OCI-LY7 (cell line): ENCODE measurements at regions not wholly inside any gene's neighbourhood (a gene's known extent, or its start where the extent isn't known, plus 50 kb on each side); places are given as distances from the start of the nearest gene placed in this dataset.
A peak's percentile ranks its signal among the peaks of the same experiment; 100 is the strongest.

Source experiments
- BruUV-seq: library from RNA; stranded (reverse); fragments of 400-500 nt; replicated peaks from 2 replicates; lab custom pipeline; 2021; lab: Mats Ljungman, UMichigan
- CTCF ChIA-PET: fragments of 300-600 bp; sonication (Branson Sonifier 250); formaldehyde crosslinking; loops from one replicate; lab custom pipeline; 2022; ENCODE audit warnings: antibody characterized with exemption; ENCODE audit not compliant: unreplicated experiment; lab: Charles Lee
- POLR2A ChIA-PET: fragments of 300-600 bp; sonication (Branson Sonifier 250); formaldehyde crosslinking; loops from one replicate; lab custom pipeline; 2022; ENCODE audit warnings: antibody characterized with exemption; lab: Charles Lee
- DNase-seq: peaks from one replicate; pipeline ENCODE4 v3.0.0-alpha.2; 2015; ENCODE audit warnings: low spot score
- H2AFZ ChIP-seq: fragments of 200-600 bp; sonication (generic), shearing (Covaris generic); 2 replicates; pipeline ENCODE4 v1.6.1; 2014; ENCODE audit warnings: mild to moderate bottlenecking, antibody characterized with exemption, low read length, moderate library complexity
- H3K27ac ChIP-seq: fragments of 200-600 bp; sonication (generic); 2 replicates; pipeline ENCODE4 v1.5.1; 2014; ENCODE audit warnings: mixed run types, low read depth, mild to moderate bottlenecking, moderate library complexity, low read length, inconsistent platforms; ENCODE audit not compliant: poor library complexity, severe bottlenecking
- H3K36me3 ChIP-seq: fragments of 200-600 bp; sonication (generic); 2 replicates; pipeline ENCODE4 v1.6.1; 2014; ENCODE audit warnings: mild to moderate bottlenecking, antibody characterized with exemption, low read length, moderate library complexity, mixed read lengths; ENCODE audit not compliant: insufficient read depth
- H3K4me1 ChIP-seq: fragments of 200-600 bp; sonication (generic); 2 replicates; pipeline ENCODE4 v1.5.1; 2014; ENCODE audit warnings: mild to moderate bottlenecking, low read length; ENCODE audit not compliant: insufficient read depth, poor library complexity, severe bottlenecking
- H3K4me2 ChIP-seq: fragments of 200-600 bp; sonication (generic); 2 replicates; pipeline ENCODE4 v1.6.1; 2014; ENCODE audit warnings: mild to moderate bottlenecking, low read length
- H3K4me3 ChIP-seq: fragments of 200-600 bp; sonication (generic); 2 replicates; pipeline ENCODE4 v1.5.1; 2014; ENCODE audit warnings: mild to moderate bottlenecking, low read depth, low read length; ENCODE audit not compliant: poor library complexity, severe bottlenecking
- H3K79me2 ChIP-seq: fragments of 200-600 bp; sonication (generic); 2 replicates; pipeline ENCODE4 v1.6.1; 2016; ENCODE audit warnings: low read depth, mild to moderate bottlenecking, low read length, moderate library complexity, mixed read lengths; ENCODE audit not compliant: insufficient read depth
- H3K9me2 ChIP-seq: fragments of 200-600 bp; sonication (generic); 2 replicates; pipeline ENCODE4 v1.6.1; 2016; ENCODE audit warnings: mild to moderate bottlenecking, low read length, mixed read lengths; ENCODE audit not compliant: insufficient read depth
- H3K9me3 ChIP-seq: fragments of 200-600 bp; sonication (generic); 2 replicates; pipeline ENCODE4 v1.6.1; 2014; ENCODE audit warnings: mild to moderate bottlenecking, mixed run types, low read length, mixed read lengths
- H4K20me1 ChIP-seq: fragments of 200-600 bp; sonication (generic); 2 replicates; pipeline ENCODE4 v1.6.1; 2014; ENCODE audit warnings: mild to moderate bottlenecking, antibody characterized with exemption, low read length, moderate library complexity, mixed read lengths; ENCODE audit not compliant: insufficient read depth
- EZH2phosphoT487 ChIP-seq: fragments of 200-600 bp; sonication (generic); IDR thresholded peaks from 2 replicates; pipeline ENCODE4 v1.6.1; 2018; ENCODE audit warnings: low read depth, borderline replicate concordance, mild to moderate bottlenecking, mixed run types, antibody characterized with exemption, low read length, moderate library complexity, mixed read lengths
- intact Hi-C: fragments of 100-400 bp; cut with micrococcal nuclease; formaldehyde crosslinking; loops from one replicate; pipeline ENCODE4 v1.10.0; 2022; ENCODE audit not compliant: unreplicated experiment
- TF ChIP-seq, protein P1 (sequence below): fragments of 200-600 bp; sonication (generic); conservative IDR thresholded peaks from 2 replicates; pipeline ENCODE4 v1.5.1; 2014; ENCODE audit warnings: mild to moderate bottlenecking, antibody characterized with exemption, low read length, moderate library complexity, mixed read lengths

GRCh38 chr14:22112004-22112403, 438.4 kb upstream of the OR4E1 start:
- Histone ChIP-seq H3K9me3 (no peaks in the 10 kb centered on the region), H3K4me3 (no peak overlapping the region), H3K4me1 (no peaks in the 10 kb centered on the region), H3K4me2 (no peak overlapping the region), H4K20me1 (no peaks in the 10 kb centered on the region), H3K79me2 (no peaks in the 10 kb centered on the region), H3K27ac (no peak overlapping the region), H2AFZ (no peak overlapping the region), H3K36me3 (no peaks in the 10 kb centered on the region), H3K9me2 (no peaks in the 10 kb centered on the region)
- intact Hi-C loops: no loop called here
- TF ChIP-seq EZH2phosphoT487: no peak
- TF ChIP-seq, protein P1, sequence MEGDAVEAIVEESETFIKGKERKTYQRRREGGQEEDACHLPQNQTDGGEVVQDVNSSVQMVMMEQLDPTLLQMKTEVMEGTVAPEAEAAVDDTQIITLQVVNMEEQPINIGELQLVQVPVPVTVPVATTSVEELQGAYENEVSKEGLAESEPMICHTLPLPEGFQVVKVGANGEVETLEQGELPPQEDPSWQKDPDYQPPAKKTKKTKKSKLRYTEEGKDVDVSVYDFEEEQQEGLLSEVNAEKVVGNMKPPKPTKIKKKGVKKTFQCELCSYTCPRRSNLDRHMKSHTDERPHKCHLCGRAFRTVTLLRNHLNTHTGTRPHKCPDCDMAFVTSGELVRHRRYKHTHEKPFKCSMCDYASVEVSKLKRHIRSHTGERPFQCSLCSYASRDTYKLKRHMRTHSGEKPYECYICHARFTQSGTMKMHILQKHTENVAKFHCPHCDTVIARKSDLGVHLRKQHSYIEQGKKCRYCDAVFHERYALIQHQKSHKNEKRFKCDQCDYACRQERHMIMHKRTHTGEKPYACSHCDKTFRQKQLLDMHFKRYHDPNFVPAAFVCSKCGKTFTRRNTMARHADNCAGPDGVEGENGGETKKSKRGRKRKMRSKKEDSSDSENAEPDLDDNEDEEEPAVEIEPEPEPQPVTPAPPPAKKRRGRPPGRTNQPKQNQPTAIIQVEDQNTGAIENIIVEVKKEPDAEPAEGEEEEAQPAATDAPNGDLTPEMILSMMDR: peak; percentile 85
- DNase-seq: peak; percentile 29
- ChIA-PET CTCF (no interaction called here), POLR2A (no interaction called here)
- no TSS peak for BruUV-seq

DNA sequence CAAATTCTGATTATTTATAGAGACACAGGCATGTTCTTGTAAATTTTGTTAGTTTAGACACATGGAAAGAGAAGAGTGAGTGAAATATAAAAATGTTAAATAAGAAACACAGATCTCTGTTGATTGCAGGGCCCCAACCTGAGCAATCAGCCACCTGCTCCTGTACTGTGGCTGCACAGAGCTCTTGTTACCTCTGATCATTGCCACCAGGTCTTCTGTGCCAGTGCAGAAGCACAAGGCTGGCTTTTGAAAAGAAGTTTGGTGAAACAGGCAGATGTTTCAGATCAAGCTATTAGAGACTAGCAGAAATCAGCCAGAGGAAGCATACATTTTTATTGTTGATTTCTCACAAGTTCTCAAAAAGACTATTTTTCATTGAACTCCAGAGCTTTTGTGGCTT, 434.1 kb upstream of the OR4E1 start:
- POLR2A ChIA-PET: no interaction called here
- Histone ChIP-seq H3K9me3 (no peaks in the 10 kb centered on the region), H3K36me3 (no peaks in the 10 kb centered on the region), H3K9me2 (no peaks in the 10 kb centered on the region), H3K79me2 (no peaks in the 10 kb centered on the region), H3K4me1 (no peaks in the 10 kb centered on the region), H4K20me1 (no peaks in the 10 kb centered on the region), H3K27ac (no peak overlapping the region), H2AFZ (no peak overlapping the region), H3K4me3 (no peak overlapping the region), H3K4me2 (no peak overlapping the region)
- CTCF ChIA-PET: interaction anchor here (1.0 kb wide), 1 partner anchor 189 kb away, joined by 3 read pairs; no protein-coding TSS in a partner anchor
- intact Hi-C loops: no loop called here
- no TSS peak for BruUV-seq
- TF ChIP-seq, protein P1: no peak
- no peak for TF ChIP-seq EZH2phosphoT487
- no peak for DNase-seq

DNA sequence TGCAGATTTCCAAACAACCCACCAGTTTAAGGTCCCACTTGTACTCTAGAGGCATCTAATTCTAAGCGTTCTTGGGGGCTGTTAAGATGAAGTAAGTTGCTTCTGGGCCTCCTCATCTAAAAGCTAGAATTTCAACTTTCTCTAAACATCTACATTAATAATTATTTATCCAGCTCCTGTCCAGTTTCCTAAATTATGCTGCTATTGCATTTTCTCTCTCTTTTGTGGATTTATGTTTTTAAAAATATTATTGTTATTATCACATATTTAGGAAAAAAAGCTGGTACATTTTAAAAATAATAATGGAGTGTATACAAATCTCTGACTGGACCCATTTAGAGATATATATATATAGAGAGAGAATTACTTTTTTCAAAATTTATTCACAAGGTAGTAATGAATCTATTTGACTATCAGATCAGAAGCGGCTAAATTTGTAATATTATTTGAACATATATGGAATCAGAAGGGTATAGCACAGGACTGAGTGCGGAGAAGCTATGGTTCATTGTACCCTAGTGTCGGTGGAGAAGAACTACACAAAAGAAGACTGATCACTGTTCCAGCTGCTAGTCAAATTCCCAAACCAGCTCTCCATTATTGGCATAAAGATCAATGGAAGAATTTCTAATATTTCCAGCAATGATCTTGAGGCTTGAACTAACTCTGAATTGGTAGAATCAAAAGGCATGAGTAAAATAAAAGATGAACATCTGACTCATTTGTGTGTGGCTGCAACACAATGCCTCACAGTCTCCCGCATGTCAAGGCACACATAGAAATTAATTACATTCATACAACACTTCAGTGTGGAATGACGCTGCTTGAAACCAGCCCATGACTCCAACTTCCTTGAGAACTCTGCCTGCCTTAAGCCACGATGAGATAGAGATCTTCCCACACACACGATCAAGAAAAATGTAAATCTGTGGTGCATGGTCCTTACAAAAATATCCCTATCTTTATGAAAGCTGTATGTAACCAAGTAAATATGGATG, 433.4 kb upstream of the OR4E1 start:
- CTCF ChIA-PET: interaction anchor here (1.0 kb wide), 1 partner anchor 189 kb away, joined by 3 read pairs; no protein-coding TSS in a partner anchor
- no peaks in the 10 kb centered on the region for H3K79me2 ChIP-seq
- H3K36me3 ChIP-seq: no peaks in the 10 kb centered on the region
- H3K27ac ChIP-seq: no peak overlapping the region
- no peak overlapping the region for H3K4me2 ChIP-seq
- H2AFZ ChIP-seq: no peak overlapping the region
- H3K4me1 ChIP-seq: no peaks in the 10 kb centered on the region
- intact Hi-C loops: no loop called here
- POLR2A ChIA-PET: interaction anchor here (1.2 to 1.3 kb wide), 2 partner anchors 10 to 75 kb away, joined by 3 read pairs; no protein-coding TSS in a partner anchor
- no peaks in the 10 kb centered on the region for H3K9me3 ChIP-seq
- BruUV-seq: no TSS peak
- no peaks in the 10 kb centered on the region for H4K20me1 ChIP-seq
- DNase-seq: no peak
- H3K9me2 ChIP-seq: no peaks in the 10 kb centered on the region
- no peak for TF ChIP-seq EZH2phosphoT487
- TF ChIP-seq, protein P1: no peak
- no peak overlapping the region for H3K4me3 ChIP-seq
